K562 (cell line): ENCODE measurements at regions not wholly inside any gene's neighbourhood (a gene's known extent, or its start where the extent isn't known, plus 50 kb on each side); places are given as distances from the start of the nearest gene placed in this dataset.

ENCODE experiments used
- ADNP ChIP-seq: fragments of 200-800 bp; sonication (Bioruptor generic); IDR thresholded peaks from 2 replicates; pipeline ENCODE4 v1.6.1; 2016; ENCODE audit warnings: missing genetic modification characterization, missing compliant biosample characterization
- ARID1B ChIP-seq: fragments of 450-650 bp; IDR thresholded peaks from 2 replicates; pipeline ENCODE4 v1.6.1; 2016; ENCODE audit warnings: antibody characterized with exemption, mild to moderate bottlenecking, inconsistent platforms
- BRD9 ChIP-seq: fragments of 450-650 bp; IDR thresholded peaks from 2 replicates; pipeline ENCODE4 v1.6.1; 2018; ENCODE audit warnings: low read depth; ENCODE audit not compliant: partially characterized antibody
- CBX3 ChIP-seq, 2 experiments: IDR thresholded peaks; 1 replicate in 1 of 2; 2 replicates in 1 of 2; pipeline ENCODE4 v1.6.1; 2012; ENCODE audit warnings: inconsistent platforms in 2 of 2, low read length in 2 of 2, borderline replicate concordance in 1 of 2, control low read depth in 1 of 2
- ELF1 ChIP-seq: fragments of 200-800 bp; sonication (Bioruptor generic); IDR thresholded peaks from 2 replicates; pipeline ENCODE4 v1.6.1; 2016; ENCODE audit warnings: missing genetic modification characterization, missing compliant biosample characterization
- FOXK2 ChIP-seq, 2 experiments: fragments of 450-650 bp; IDR thresholded peaks in 1 of 2; conservative IDR thresholded peaks in 1 of 2; 2 replicates each; pipeline ENCODE4 v1.6.1; 2016; ENCODE audit warnings: low read depth in 2 of 2, mild to moderate bottlenecking in 1 of 2
- GTF2E2 ChIP-seq: fragments of 200-800 bp; sonication (Bioruptor generic); IDR thresholded peaks from 2 replicates; pipeline ENCODE4 v1.6.1; 2016; ENCODE audit warnings: missing genetic modification characterization, missing compliant biosample characterization
- MAZ ChIP-seq, 2 experiments: fragments of 450-650 bp in 1 of 2; sonication (generic) in 1 of 2; formaldehyde crosslinking; IDR thresholded peaks in 1 of 2; conservative IDR thresholded peaks in 1 of 2; 2 replicates each; pipeline versions ENCODE4 v1.4.0 to v1.5.0; 2020; ENCODE audit warnings: mild to moderate bottlenecking in 1 of 2, missing genetic modification reagents in 1 of 2
- NCOA2 ChIP-seq, 2 experiments: fragments of 450-650 bp; IDR thresholded peaks; 2 replicates each; pipeline ENCODE4 v1.6.1; 2018; ENCODE audit warnings: mild to moderate bottlenecking in 2 of 2, moderate library complexity in 1 of 2; ENCODE audit not compliant: partially characterized antibody in 2 of 2
- NFATC3 ChIP-seq: fragments of 450-650 bp; IDR thresholded peaks from 2 replicates; pipeline ENCODE4 v1.6.1; 2017; ENCODE audit warnings: mild to moderate bottlenecking
- NFRKB ChIP-seq: fragments of 450-650 bp; IDR thresholded peaks from 2 replicates; pipeline ENCODE4 v1.6.1; 2016; ENCODE audit warnings: low read depth
- NR2C1 ChIP-seq, 2 experiments: fragments of 450-650 bp; IDR thresholded peaks; 2 replicates each; pipeline ENCODE4 v1.6.1; 2017; ENCODE audit warnings: mild to moderate bottlenecking in 2 of 2, antibody characterized with exemption in 1 of 2, inconsistent platforms in 1 of 2, missing compliant biosample characterization in 1 of 2, missing genetic modification characterization in 1 of 2
- SMARCA5 ChIP-seq: fragments of 450-650 bp; IDR thresholded peaks from 2 replicates; pipeline ENCODE4 v1.6.1; 2016
- TCF7 ChIP-seq: sonication (generic); IDR thresholded peaks from 2 replicates; pipeline ENCODE4 v1.6.1; 2016; ENCODE audit warnings: antibody characterized with exemption, borderline replicate concordance
- ZC3H11A ChIP-seq: IDR thresholded peaks from 2 replicates; pipeline ENCODE4 v1.6.1; 2012; ENCODE audit warnings: low read depth, low read length, improper control_type of control experiment
- ZNF197 ChIP-seq: fragments of 200-800 bp; sonication (Bioruptor generic); IDR thresholded peaks from 2 replicates; pipeline ENCODE4 v1.6.1; 2016; ENCODE audit warnings: low read depth, missing genetic modification characterization, missing compliant biosample characterization
- TF ChIP-seq, protein P1 (sequence below), 2 experiments: fragments of 450-650 bp; IDR thresholded peaks; 2 replicates each; pipeline ENCODE4 v1.6.1; 2016
- TF ChIP-seq, protein P2 (sequence below): fragments of 450-650 bp; formaldehyde crosslinking; IDR thresholded peaks from 2 replicates; pipeline ENCODE4 v1.4.0; 2020; ENCODE audit warnings: mild to moderate bottlenecking, moderate library complexity

DNA sequence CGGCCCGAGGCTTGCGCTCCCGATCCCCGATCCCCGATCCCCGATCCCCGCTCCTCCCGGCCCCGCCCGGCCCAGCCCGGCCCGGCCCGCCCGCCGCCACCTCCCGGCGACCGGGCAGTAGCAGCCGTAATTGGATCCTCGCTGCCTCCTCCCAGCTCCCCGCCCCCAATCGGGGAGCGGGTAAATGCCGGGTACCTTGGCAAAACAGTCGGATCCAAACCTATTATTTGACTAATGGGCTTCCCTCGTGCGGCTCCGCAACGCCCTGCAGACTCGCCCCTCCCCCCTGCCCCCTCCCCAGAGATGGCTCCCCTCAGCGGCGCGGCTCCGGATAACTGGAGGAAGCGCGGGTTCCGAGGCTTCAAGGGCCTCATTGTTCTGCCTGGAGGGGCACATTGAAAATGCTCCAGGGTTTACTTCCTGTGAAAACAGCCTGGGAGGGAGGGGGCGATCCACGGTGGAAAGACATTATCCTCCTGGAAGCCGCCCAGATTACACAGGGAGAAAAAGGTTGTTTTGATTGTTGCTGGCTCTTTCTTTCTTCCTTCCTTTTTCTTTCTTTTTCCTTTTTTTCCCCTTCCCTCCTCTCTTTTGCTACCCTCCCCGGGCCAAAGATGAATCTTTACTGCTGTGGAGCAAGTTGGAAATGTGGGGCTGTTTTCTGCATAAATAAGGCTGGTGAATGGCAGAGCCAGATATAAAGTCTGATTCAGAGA lies 94.7 kb upstream of the ZMIZ1 start (continued):
- TF ChIP-seq, protein P1, sequence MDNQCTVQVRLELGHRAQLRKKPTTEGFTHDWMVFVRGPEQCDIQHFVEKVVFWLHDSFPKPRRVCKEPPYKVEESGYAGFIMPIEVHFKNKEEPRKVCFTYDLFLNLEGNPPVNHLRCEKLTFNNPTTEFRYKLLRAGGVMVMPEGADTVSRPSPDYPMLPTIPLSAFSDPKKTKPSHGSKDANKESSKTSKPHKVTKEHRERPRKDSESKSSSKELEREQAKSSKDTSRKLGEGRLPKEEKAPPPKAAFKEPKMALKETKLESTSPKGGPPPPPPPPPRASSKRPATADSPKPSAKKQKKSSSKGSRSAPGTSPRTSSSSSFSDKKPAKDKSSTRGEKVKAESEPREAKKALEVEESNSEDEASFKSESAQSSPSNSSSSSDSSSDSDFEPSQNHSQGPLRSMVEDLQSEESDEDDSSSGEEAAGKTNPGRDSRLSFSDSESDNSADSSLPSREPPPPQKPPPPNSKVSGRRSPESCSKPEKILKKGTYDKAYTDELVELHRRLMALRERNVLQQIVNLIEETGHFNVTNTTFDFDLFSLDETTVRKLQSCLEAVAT (IDR thresholded peaks at IDR 0.05) = 0 out of 4 replicates have a peak, but pooled peaks of 1 of the 2 experiments have one; percentile 33
- TF ChIP-seq MAZ (CRISPR knock-in tag; conservative IDR thresholded peaks at IDR 0.05 in 1 of 2, IDR thresholded peaks at IDR 0.05 in 1 of 2) (peak in 1 of 2 experiments; percentile 89; a peak in 3 of 4 replicates), TCF7 (no peak), FOXK2 (conservative IDR thresholded peaks at IDR 0.05 in 1 of 2, IDR thresholded peaks at IDR 0.05 in 1 of 2; ENCODE audit: low read depth in 2 of 2) (0 out of 4 replicates have a peak, but pooled peaks of 1 of the 2 experiments have one; percentile 13), NFRKB (peak; percentile 91; the same call in 1 of the 2 replicates), ZNF197 (CRISPR knock-in tag) (peak; percentile 27; the same call in 1 of the 2 replicates), NCOA2 (IDR thresholded peaks at IDR 0.05; ENCODE audit: partially characterized antibody in 2 of 2) (no peak), SMARCA5 (0 out of 2 replicates have a peak, but pooled peaks have one; percentile 32), ZC3H11A (no peak), GTF2E2 (tag) (peak; percentile 80), ELF1 (tag) (peak; percentile 68), NR2C1 (IDR thresholded peaks at IDR 0.05) (0 out of 2 replicates have a peak, but pooled peaks have one; percentile 27), NR2C1 (tag; IDR thresholded peaks at IDR 0.05) (0 out of 2 replicates have a peak, but pooled peaks have one; percentile 9), CBX3 (IDR thresholded peaks at IDR 0.05; ENCODE audit: borderline replicate concordance in 1 of 2, low read length in 2 of 2) (no peak), ARID1B (0 out of 2 replicates have a peak, but pooled peaks have one; percentile 41), NFATC3 (0 out of 2 replicates have a peak, but pooled peaks have one; percentile 39), ADNP (tag) (0 out of 2 replicates have a peak, but pooled peaks have one; percentile 30), BRD9 (peak; percentile 64)
- TF ChIP-seq, protein P2, sequence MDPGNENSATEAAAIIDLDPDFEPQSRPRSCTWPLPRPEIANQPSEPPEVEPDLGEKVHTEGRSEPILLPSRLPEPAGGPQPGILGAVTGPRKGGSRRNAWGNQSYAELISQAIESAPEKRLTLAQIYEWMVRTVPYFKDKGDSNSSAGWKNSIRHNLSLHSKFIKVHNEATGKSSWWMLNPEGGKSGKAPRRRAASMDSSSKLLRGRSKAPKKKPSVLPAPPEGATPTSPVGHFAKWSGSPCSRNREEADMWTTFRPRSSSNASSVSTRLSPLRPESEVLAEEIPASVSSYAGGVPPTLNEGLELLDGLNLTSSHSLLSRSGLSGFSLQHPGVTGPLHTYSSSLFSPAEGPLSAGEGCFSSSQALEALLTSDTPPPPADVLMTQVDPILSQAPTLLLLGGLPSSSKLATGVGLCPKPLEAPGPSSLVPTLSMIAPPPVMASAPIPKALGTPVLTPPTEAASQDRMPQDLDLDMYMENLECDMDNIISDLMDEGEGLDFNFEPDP (CRISPR knock-in tag) = no peak
